22Rv1 (cell line): ENCODE measurements at regions not wholly inside any gene's neighbourhood (a gene's known extent, or its start where the extent isn't known, plus 50 kb on each side); places are given as distances from the start of the nearest gene placed in this dataset.

Experiments used
- H3K27ac ChIP-seq: fragments of 450-650 bp; 2 replicates; pipeline ENCODE4 v1.5.1; 2017
- ZFX ChIP-seq: fragments of 450-650 bp; IDR thresholded peaks from 2 replicates; pipeline ENCODE4 v1.6.1; 2017; ENCODE audit warnings: antibody characterized with exemption, borderline replicate concordance
- TF ChIP-seq, protein P1 (sequence below): fragments of 450-650 bp; IDR thresholded peaks from 2 replicates; pipeline ENCODE4 v1.5.1; 2017; ENCODE audit warnings: mild to moderate bottlenecking

DNA sequence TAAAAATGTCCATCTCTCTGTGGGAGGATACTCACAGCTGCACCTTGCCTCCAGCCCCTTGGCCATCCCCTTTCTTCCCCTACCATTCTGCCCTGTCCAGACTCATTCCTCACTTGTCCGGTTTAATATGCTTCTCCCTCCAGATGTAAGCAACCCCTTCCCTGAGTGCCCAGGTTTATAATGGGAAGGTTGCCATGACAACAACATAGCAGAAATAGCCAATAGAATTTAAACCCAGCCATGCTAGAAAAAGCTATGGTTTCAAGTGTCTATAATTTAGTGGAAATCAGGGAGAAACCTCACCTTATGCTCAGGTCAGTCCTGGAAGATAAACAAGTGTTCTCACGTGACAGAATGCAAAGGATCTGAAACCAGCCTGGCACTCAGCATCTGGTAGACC lies 196.0 kb upstream of the FZD8 start:
- no peak overlapping the region for H3K27ac ChIP-seq
- TF ChIP-seq ZFX = no peak
- TF ChIP-seq, protein P1, sequence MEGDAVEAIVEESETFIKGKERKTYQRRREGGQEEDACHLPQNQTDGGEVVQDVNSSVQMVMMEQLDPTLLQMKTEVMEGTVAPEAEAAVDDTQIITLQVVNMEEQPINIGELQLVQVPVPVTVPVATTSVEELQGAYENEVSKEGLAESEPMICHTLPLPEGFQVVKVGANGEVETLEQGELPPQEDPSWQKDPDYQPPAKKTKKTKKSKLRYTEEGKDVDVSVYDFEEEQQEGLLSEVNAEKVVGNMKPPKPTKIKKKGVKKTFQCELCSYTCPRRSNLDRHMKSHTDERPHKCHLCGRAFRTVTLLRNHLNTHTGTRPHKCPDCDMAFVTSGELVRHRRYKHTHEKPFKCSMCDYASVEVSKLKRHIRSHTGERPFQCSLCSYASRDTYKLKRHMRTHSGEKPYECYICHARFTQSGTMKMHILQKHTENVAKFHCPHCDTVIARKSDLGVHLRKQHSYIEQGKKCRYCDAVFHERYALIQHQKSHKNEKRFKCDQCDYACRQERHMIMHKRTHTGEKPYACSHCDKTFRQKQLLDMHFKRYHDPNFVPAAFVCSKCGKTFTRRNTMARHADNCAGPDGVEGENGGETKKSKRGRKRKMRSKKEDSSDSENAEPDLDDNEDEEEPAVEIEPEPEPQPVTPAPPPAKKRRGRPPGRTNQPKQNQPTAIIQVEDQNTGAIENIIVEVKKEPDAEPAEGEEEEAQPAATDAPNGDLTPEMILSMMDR = no peak

DNA sequence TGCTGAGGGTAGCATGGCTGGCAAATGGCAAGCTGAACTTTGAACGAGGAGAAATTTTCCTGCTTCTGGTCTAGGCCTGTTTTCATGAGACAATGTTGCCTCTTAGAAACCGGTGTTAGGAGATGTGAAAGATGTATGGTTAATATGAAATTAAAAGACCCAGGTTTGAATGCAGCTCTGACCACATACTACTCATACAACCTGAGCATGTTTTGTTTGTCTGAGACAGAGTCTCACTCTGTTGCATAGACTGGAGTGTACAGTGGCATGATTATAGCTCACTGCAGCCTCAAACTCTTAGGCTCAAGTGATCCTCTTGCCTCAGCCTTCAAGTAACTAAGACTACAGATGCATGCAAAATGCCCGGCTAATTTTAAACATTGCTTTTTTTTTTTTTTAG lies 193.4 kb upstream of the FZD8 start:
- TF ChIP-seq, protein P1 = no peak
- no peak for TF ChIP-seq ZFX
- no peak overlapping the region for H3K27ac ChIP-seq

DNA sequence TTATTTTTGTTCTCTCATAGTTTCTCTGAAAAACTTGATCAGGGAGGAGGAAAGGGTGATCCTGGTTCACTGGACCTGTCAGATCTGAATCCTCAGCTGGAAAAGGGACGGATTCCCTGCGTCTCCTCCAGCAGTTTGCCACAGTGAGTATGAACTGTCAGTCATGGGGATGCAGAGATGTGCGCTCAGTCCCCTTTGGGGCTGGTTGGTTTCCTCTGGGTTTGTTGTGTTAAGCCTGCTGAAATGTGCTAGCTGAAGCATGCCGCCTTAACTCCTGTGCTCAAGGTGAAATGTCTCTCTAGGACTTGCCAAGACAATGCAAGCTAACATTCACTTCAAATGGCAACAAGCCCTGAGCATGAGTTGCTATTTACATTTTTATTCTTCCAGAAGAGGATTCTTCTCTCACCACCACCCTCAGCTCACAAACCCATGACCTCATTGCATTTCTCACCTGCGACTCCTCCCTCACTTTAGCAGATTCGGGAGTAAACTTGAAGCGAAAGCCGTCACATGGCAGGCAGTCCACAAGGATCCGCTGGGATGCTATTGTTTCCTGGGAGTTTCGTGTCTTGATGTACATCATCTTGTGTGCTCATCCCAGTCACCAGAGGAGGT lies 192.9 kb upstream of the FZD8 start:
- no peak for TF ChIP-seq ZFX
- TF ChIP-seq, protein P1 = no peak
- no peak overlapping the region for H3K27ac ChIP-seq

DNA sequence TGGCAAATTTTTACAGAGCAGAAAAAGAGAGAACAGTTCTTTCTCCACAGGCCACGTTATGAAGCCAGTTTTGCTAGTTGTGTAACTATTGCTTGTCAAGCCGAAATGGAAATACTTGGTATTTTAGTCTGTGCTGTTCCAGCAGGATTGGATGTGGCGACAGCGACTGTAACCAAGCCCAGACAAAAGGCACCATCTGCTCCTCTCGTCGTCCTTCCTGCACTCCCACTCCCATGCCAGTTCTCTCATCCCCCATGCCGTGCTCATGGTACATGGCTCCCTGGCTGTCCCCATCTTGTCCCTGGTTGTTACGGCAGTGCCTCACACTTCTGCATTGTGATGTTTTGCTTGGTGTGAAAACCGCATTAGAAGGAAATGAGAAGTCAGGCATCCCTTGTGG lies 185.7 kb upstream of the FZD8 start:
- TF ChIP-seq ZFX = no peak
- TF ChIP-seq, protein P1 = no peak

DNA sequence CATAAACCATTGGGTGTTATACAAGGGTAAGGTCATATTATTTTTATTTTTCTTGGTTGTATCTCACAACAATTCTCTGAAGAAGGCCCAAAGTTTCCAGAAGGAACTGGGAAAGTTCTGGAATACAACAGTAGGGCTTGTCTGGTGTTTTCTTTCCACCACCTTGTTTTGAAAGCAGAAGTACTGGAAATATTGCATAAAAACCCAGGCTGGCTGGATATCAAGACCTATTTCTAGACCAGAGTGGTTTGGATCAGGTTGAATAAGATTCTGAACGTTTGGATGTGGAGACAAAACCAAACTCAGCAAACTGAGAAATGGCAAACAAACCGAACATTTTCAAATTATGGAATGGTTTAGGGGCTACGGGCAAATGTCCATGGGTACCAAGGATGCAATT lies 182.6 kb upstream of the FZD8 start:
- TF ChIP-seq, protein P1 = no peak
- TF ChIP-seq ZFX = no peak
- H3K27ac ChIP-seq = no peak overlapping the region

More for the DNA sequence above, 185.7 kb upstream of the FZD8 start:
- H3K27ac ChIP-seq = no peak overlapping the region

DNA sequence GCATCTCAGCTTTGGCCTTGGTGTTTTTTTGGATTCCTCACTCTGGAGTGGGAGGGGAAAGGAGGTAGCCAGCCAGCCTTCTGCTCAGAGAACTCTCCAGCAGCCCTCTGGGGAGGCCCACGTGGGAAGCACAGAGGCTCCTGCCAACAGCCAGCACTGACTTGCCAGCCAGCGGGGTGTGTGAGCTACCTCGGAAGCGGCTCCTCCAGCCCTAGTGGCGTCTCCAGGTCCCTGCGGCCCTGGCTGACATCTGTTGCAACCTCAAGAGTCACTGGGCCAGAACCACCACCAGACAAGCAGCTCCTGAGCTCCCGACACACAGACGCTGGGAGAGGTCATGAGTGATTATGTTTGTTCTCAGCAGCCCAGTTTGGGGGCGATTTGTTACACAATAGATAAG lies 180.2 kb upstream of the FZD8 start:
- no peak for TF ChIP-seq ZFX
- TF ChIP-seq, protein P1 = no peak
- no peak overlapping the region for H3K27ac ChIP-seq

DNA sequence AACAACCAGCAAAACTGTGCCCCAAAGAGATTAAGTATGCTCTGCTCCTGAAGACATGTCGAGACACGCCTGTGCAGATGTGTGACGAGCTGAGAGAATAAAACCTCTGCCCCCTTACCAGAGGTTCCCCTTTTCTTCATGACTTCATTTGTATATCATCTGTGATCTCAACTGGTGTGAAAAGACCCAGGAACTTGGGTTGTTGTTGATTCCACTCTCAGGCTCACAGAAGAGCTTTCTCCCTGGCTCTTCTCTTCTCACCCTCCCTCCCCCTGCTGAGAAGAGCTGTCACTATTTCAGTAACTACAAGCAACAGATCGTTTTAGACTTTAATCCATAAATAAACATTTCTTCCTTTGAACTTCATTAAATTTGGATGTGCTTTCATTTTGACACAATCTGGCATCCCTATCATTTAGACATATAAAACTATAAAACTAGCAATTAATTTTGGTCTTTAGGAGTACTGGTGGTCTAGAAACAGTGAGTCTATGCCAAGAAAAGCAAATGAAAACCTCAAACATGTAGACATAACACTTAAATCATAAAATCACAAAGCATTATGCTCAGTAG lies 179.3 kb upstream of the FZD8 start:
- H3K27ac ChIP-seq = no peak overlapping the region
- TF ChIP-seq ZFX = no peak
- TF ChIP-seq, protein P1 = no peak
